ENCODE measurements at regions not wholly inside any gene's neighbourhood (a gene's known extent, or its start where the extent isn't known, plus 50 kb on each side); places are given as distances from the start of the nearest gene placed in this dataset.

DNA sequence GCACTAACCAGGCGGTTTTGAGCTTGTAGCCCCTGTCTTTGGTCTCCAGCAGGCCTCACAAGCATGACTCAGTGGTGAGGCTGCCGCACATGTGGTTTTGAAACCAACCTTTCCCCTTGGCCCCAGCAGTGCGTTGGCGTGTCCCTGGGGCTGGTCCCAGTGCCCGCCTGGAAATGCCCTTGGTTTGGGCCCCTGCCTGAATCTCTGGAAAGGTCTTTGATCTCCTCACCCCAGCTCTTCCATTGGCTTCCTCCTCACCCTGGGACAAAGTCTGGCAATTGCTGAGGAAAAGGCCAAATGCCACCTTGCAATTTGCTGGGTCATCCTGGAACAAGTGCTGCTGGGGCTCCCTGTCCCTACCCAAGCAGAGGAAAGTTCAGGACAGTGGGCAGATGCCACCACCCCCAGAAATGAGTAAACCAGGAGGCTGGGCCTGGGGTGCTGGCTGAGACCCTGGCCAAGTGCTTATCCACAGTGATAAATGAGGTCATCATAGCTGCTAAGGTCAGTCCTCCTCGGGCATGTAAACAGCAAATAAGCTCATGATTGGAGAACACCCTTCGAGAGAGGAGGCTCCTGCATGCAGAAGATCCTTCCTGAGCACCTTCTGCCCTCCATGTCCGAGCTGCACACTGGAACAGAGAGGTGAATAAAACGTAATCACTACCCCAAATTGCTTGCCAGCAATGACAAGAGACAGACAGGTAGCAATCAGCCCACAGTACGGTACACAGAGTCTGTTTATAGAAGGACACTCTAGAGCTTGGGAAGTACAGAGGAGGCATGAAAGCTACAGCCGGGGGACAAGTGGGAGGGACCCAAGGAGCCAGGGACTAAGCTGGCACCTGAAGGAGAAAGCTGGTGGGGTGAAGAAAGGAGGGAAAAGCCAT, 98.9 kb upstream of the CPEB4 start:
- no peak for TF ChIP-seq CTCF (IDR thresholded peaks at IDR 0.05)
- TF ChIP-seq POLR2A (IDR thresholded peaks at IDR 0.05): no peak

All from transverse colon (tissue), 3 donors.